Activated CD8-positive, alpha-beta memory T cell treated with anti-CD3 and anti-CD28 coated beads, Interleukin-2, amount 50 U/mL, for 48 hours (primary cell): ENCODE measurements at regions not wholly inside any gene's neighbourhood (a gene's known extent, or its start where the extent isn't known, plus 50 kb on each side); places are given as distances from the start of the nearest gene placed in this dataset.

Source experiments
- DNase-seq: peaks from one replicate; pipeline ENCODE4 v3.0.0-alpha.2; 2020

GRCh38 chr1:55846051-55846450, 630.9 kb upstream of the USP24 start:
- no peak for DNase-seq

- DNase-seq = no peak
Measured at GRCh38 chr1:55844322-55844721, 629.2 kb upstream of the USP24 start.

- DNase-seq = no peak
Measured at GRCh38 chr1:55839626-55840025, 624.5 kb upstream of the USP24 start.

GRCh38 chr1:55839221-55839620, 624.1 kb upstream of the USP24 start:
- DNase-seq = no peak

- no peak for DNase-seq
Measured at GRCh38 chr1:55836086-55836485, 620.9 kb upstream of the USP24 start.

GRCh38 chr1:55833529-55834091, 618.4 kb upstream of the USP24 start:
- DNase-seq = no peak

GRCh38 chr1:55831759-55832158, 616.6 kb upstream of the USP24 start:
- DNase-seq = no peak

- DNase-seq = no peak
Measured at GRCh38 chr1:55828044-55828443, 612.9 kb upstream of the USP24 start.

GRCh38 chr1:55827350-55827749, 612.2 kb upstream of the USP24 start:
- no peak for DNase-seq

- no peak for DNase-seq
Measured at GRCh38 chr1:55826381-55827080, 611.4 kb upstream of the USP24 start.

GRCh38 chr1:55825461-55825860, 610.3 kb upstream of the USP24 start:
- DNase-seq = no peak

- DNase-seq = no peak
Measured at GRCh38 chr1:55824251-55824640, 609.1 kb upstream of the USP24 start.

GRCh38 chr1:55823541-55824250, 608.5 kb upstream of the USP24 start:
- no peak for DNase-seq

GRCh38 chr1:55822891-55823290, 607.7 kb upstream of the USP24 start:
- no peak for DNase-seq

GRCh38 chr1:55821234-55821633, 606.1 kb upstream of the USP24 start:
- DNase-seq = no peak

- no peak for DNase-seq
Measured at GRCh38 chr1:55820501-55820900, 605.3 kb upstream of the USP24 start.

GRCh38 chr1:55819011-55819410, 603.8 kb upstream of the USP24 start:
- DNase-seq = no peak

GRCh38 chr1:55816456-55817426, 601.6 kb upstream of the USP24 start:
- no peak for DNase-seq

- no peak for DNase-seq
Measured at GRCh38 chr1:55815745-55816455, 600.7 kb upstream of the USP24 start.

GRCh38 chr1:55814967-55815366, 599.8 kb upstream of the USP24 start:
- DNase-seq = no peak

- no peak for DNase-seq
Measured at GRCh38 chr1:55813618-55814017, 598.5 kb upstream of the USP24 start.

GRCh38 chr1:55812281-55812680, 597.1 kb upstream of the USP24 start:
- no peak for DNase-seq

GRCh38 chr1:55808263-55808662, 593.1 kb upstream of the USP24 start:
- no peak for DNase-seq
